Uterus (tissue), 3 donors: ENCODE measurements at regions not wholly inside any gene's neighbourhood (a gene's known extent, or its start where the extent isn't known, plus 50 kb on each side); places are given as distances from the start of the nearest gene placed in this dataset.
"Not testable (repeated sequence)": the region's sequence is repeated elsewhere in the genome, so short reads cannot be mapped to it uniquely, and the experiment has no call there.

Source experiments
- DNase-seq, 2 donors: peaks; one replicate each; pipeline ENCODE4 v3.0.0-alpha.2; 2019 to 2020
- H3K27ac ChIP-seq, 2 donors: fragments of 200-600 bp; sonication (generic); 1 replicate in 1 of 2; 2 replicates in 1 of 2; pipeline ENCODE4 v1.5.1; 2016 to 2018
- H3K27me3 ChIP-seq, 2 donors: fragments of 200-600 bp; sonication (generic); one replicate each; pipeline ENCODE4 v1.5.1; 2018 to 2019; ENCODE audit warnings: control low read depth in 1 of 2
- H3K36me3 ChIP-seq, 2 donors: fragments of 200-600 bp; sonication (generic); one replicate each; pipeline ENCODE4 v1.5.1; 2019; ENCODE audit warnings: control low read depth in 1 of 2
- H3K4me1 ChIP-seq, 2 donors: fragments of 200-600 bp; sonication (generic); one replicate each; pipeline ENCODE4 v1.5.1; 2018 to 2019; ENCODE audit warnings: control low read depth in 1 of 2
- H3K4me3 ChIP-seq, 2 donors: fragments of 200-600 bp; sonication (generic); 1 replicate in 1 of 2; 2 replicates in 1 of 2; pipeline ENCODE4 v1.5.1; 2018 to 2019; ENCODE audit warnings: mild to moderate bottlenecking in 1 of 2
- H3K9me3 ChIP-seq, 2 donors: fragments of 200-600 bp; sonication (generic); one replicate each; pipeline ENCODE4 v1.5.1; 2019; ENCODE audit warnings: control low read depth in 1 of 2
- POLR2A ChIP-seq, 2 donors: fragments of 450-650 bp; IDR thresholded peaks; one replicate each; pipeline ENCODE4 v1.6.1; 2016; ENCODE audit warnings: antibody characterized with exemption in 2 of 2, mild to moderate bottlenecking in 1 of 2, moderate library complexity in 1 of 2
- intact Hi-C: fragments of 100-400 bp; cut with DNase I; formaldehyde crosslinking; loops from one replicate; pipeline ENCODE4 v1.15.1; 2023; ENCODE audit warnings: low total_unique reads
- TF ChIP-seq, protein P1 (sequence below), 4 experiments: fragments of 200-600 bp in 2 of 4; fragments of 450-650 bp in 2 of 4; sonication (generic) in 2 of 4; IDR thresholded peaks; one replicate each; pipeline ENCODE4 v1.5.1; 2016 to 2019; ENCODE audit warnings: antibody characterized with exemption in 4 of 4, mild to moderate bottlenecking in 2 of 4, moderate library complexity in 1 of 4
- donor health status: DM: yes; HTN: yes; CAD: no.

DNA sequence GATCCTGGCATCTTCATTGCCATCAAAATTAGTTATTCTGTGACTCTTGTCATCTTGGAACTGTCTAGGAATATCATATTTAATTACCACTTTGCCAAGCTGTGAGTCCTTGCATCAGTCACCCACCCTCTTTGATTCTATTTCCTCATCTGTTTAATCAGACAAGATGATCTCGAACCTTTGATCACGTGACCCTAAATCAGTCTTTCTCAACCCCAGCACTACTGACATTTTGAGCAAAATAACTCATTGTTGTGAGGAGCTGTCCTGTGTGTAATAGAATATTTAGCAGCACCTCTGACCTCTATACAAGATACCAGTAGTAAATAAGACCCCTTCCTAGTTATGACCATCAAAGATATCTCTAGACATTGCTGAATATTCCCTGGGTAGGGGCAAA is 343.4 kb upstream of the ARPP21 start:
- intact Hi-C loops = no loop called here
- Histone ChIP-seq H3K36me3 (no peaks in the 10 kb centered on the region), H3K27me3 (no peaks in the 10 kb centered on the region), H3K9me3 (no peaks in the 10 kb centered on the region), H3K4me3 (no peak overlapping the region), H3K27ac (no peak overlapping the region), H3K4me1 (no peaks in the 10 kb centered on the region)
- no peak for DNase-seq
- TF ChIP-seq, protein P1, sequence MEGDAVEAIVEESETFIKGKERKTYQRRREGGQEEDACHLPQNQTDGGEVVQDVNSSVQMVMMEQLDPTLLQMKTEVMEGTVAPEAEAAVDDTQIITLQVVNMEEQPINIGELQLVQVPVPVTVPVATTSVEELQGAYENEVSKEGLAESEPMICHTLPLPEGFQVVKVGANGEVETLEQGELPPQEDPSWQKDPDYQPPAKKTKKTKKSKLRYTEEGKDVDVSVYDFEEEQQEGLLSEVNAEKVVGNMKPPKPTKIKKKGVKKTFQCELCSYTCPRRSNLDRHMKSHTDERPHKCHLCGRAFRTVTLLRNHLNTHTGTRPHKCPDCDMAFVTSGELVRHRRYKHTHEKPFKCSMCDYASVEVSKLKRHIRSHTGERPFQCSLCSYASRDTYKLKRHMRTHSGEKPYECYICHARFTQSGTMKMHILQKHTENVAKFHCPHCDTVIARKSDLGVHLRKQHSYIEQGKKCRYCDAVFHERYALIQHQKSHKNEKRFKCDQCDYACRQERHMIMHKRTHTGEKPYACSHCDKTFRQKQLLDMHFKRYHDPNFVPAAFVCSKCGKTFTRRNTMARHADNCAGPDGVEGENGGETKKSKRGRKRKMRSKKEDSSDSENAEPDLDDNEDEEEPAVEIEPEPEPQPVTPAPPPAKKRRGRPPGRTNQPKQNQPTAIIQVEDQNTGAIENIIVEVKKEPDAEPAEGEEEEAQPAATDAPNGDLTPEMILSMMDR (IDR thresholded peaks at IDR 0.05) = no peak
- TF ChIP-seq POLR2A (IDR thresholded peaks at IDR 0.05) = no peak

GRCh38 chr3:35296533-35296932 is 342.8 kb upstream of the ARPP21 start:
- H3K27me3 ChIP-seq = no peaks in the 10 kb centered on the region
- intact Hi-C loops = no loop called here
- H3K9me3 ChIP-seq = no peaks in the 10 kb centered on the region
- no peak overlapping the region for H3K27ac ChIP-seq
- TF ChIP-seq, protein P1 (IDR thresholded peaks at IDR 0.05) = no peak
- no peak for TF ChIP-seq POLR2A (IDR thresholded peaks at IDR 0.05)
- H3K4me1 ChIP-seq = no peaks in the 10 kb centered on the region
- no peak overlapping the region for H3K4me3 ChIP-seq
- no peaks in the 10 kb centered on the region for H3K36me3 ChIP-seq
- DNase-seq = no peak

DNA sequence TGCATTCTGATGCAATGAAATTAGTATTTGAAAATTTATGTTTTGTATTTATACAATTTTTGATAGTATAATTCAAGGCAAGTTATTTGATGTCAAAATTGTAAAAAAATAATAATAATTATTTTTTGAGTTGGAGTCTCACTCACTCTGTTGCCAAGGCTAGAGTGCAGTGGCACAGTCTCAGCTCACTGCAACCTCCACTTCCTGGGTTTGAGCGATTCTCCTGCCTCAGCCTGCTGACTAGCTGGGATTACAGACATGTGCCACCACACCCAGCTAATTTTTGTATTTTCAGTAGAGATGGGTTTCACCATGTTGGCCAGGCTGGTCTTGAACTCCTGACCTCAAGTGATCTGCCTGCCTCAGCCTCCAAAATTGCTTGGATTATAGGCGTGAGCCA is 342.4 kb upstream of the ARPP21 start:
- intact Hi-C loops, H3K27ac ChIP-seq, H3K4me1 ChIP-seq, H3K4me3 ChIP-seq, H3K27me3 ChIP-seq, H3K36me3 ChIP-seq, DNase-seq, H3K9me3 ChIP-seq: not testable (repeated sequence)

GRCh38 chr3:35305406-35305805 is 333.9 kb upstream of the ARPP21 start:
- Histone ChIP-seq H3K9me3 (no peaks in the 10 kb centered on the region), H3K27me3 (no peaks in the 10 kb centered on the region)
- intact Hi-C loops = no loop called here

GRCh38 chr3:35307296-35307695 is 332.0 kb upstream of the ARPP21 start:
- Histone ChIP-seq H3K36me3 (no peaks in the 10 kb centered on the region), H3K4me3 (no peak overlapping the region), H3K9me3 (no peaks in the 10 kb centered on the region), H3K27ac (no peak overlapping the region), H3K27me3 (no peaks in the 10 kb centered on the region), H3K4me1 (no peaks in the 10 kb centered on the region)
- TF ChIP-seq, protein P1 (IDR thresholded peaks at IDR 0.05) = no peak
- TF ChIP-seq POLR2A (IDR thresholded peaks at IDR 0.05) = no peak
- no peak for DNase-seq
- intact Hi-C loops = no loop called here

More at GRCh38 chr3:35305406-35305805, 333.9 kb upstream of the ARPP21 start:
- DNase-seq = no peak
- no peaks in the 10 kb centered on the region for H3K4me1 ChIP-seq
- TF ChIP-seq, protein P1 (IDR thresholded peaks at IDR 0.05) = no peak
- no peak for TF ChIP-seq POLR2A (IDR thresholded peaks at IDR 0.05)
- H3K4me3 ChIP-seq = no peak overlapping the region
- no peak overlapping the region for H3K27ac ChIP-seq
- H3K36me3 ChIP-seq = no peaks in the 10 kb centered on the region

GRCh38 chr3:35316841-35317240 is 322.5 kb upstream of the ARPP21 start:
- DNase-seq, H3K27me3 ChIP-seq, H3K36me3 ChIP-seq, intact Hi-C loops, H3K9me3 ChIP-seq, H3K4me1 ChIP-seq, H3K27ac ChIP-seq, H3K4me3 ChIP-seq: not testable (repeated sequence)
